ENCODE measurements at regions not wholly inside any gene's neighbourhood (a gene's known extent, or its start where the extent isn't known, plus 50 kb on each side); places are given as distances from the start of the nearest gene placed in this dataset.

DNA sequence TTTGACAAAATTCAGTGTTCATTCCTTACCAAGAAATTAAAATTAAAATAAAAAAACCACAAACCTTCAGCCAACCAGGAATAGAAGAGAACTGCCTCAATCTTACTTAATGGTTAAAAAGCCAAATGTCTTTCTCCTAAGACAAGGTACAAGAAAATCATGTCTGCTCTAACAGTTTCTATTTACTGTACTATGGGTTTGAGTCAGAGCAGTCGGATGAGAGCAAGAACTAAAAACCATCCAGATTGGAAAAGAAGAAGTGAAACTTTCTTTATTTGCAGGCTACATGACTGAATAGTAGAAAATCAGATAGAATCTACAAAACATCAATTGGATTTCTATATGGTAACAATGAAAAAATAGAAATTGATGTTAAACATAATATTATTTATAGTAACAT, 555.5 kb upstream of the TNP1 start:
- TF ChIP-seq, protein P1, sequence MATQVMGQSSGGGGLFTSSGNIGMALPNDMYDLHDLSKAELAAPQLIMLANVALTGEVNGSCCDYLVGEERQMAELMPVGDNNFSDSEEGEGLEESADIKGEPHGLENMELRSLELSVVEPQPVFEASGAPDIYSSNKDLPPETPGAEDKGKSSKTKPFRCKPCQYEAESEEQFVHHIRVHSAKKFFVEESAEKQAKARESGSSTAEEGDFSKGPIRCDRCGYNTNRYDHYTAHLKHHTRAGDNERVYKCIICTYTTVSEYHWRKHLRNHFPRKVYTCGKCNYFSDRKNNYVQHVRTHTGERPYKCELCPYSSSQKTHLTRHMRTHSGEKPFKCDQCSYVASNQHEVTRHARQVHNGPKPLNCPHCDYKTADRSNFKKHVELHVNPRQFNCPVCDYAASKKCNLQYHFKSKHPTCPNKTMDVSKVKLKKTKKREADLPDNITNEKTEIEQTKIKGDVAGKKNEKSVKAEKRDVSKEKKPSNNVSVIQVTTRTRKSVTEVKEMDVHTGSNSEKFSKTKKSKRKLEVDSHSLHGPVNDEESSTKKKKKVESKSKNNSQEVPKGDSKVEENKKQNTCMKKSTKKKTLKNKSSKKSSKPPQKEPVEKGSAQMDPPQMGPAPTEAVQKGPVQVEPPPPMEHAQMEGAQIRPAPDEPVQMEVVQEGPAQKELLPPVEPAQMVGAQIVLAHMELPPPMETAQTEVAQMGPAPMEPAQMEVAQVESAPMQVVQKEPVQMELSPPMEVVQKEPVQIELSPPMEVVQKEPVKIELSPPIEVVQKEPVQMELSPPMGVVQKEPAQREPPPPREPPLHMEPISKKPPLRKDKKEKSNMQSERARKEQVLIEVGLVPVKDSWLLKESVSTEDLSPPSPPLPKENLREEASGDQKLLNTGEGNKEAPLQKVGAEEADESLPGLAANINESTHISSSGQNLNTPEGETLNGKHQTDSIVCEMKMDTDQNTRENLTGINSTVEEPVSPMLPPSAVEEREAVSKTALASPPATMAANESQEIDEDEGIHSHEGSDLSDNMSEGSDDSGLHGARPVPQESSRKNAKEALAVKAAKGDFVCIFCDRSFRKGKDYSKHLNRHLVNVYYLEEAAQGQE (IDR thresholded peaks at IDR 0.05; ENCODE audit: unreplicated experiment), result no peak
- TF ChIP-seq, protein P2, sequence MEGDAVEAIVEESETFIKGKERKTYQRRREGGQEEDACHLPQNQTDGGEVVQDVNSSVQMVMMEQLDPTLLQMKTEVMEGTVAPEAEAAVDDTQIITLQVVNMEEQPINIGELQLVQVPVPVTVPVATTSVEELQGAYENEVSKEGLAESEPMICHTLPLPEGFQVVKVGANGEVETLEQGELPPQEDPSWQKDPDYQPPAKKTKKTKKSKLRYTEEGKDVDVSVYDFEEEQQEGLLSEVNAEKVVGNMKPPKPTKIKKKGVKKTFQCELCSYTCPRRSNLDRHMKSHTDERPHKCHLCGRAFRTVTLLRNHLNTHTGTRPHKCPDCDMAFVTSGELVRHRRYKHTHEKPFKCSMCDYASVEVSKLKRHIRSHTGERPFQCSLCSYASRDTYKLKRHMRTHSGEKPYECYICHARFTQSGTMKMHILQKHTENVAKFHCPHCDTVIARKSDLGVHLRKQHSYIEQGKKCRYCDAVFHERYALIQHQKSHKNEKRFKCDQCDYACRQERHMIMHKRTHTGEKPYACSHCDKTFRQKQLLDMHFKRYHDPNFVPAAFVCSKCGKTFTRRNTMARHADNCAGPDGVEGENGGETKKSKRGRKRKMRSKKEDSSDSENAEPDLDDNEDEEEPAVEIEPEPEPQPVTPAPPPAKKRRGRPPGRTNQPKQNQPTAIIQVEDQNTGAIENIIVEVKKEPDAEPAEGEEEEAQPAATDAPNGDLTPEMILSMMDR (conservative IDR thresholded peaks at IDR 0.05; ENCODE audit: low read depth in 2 of 2), result no peak
- TF ChIP-seq POLR2AphosphoS5 (IDR thresholded peaks at IDR 0.05; ENCODE audit: low read depth) (no peak), EZH2phosphoT487 (IDR thresholded peaks at IDR 0.05; ENCODE audit: unreplicated experiment) (no peak), EZH2 (IDR thresholded peaks at IDR 0.05; ENCODE audit: low read depth, unreplicated experiment) (no peak), CREB1 (CRISPR knock-in tag; IDR thresholded peaks at IDR 0.05; ENCODE audit: low read depth) (no peak)
